Colonic mucosa (tissue), 4 donors: ENCODE measurements at regions not wholly inside any gene's neighbourhood (a gene's known extent, or its start where the extent isn't known, plus 50 kb on each side); places are given as distances from the start of the nearest gene placed in this dataset.

Experiments
- DNase-seq: peaks from one replicate; pipeline ENCODE4 v3.0.0-alpha.2; 2020
- H3K27ac ChIP-seq: fragments of 200-600 bp; one replicate; pipeline ENCODE4 v1.8.0; 2021
- H3K27me3 ChIP-seq: fragments of 200-600 bp; one replicate; pipeline ENCODE4 v1.8.0; 2021
- H3K36me3 ChIP-seq: fragments of 200-600 bp; one replicate; pipeline ENCODE4 v1.8.0; 2021
- H3K4me1 ChIP-seq: fragments of 200-600 bp; one replicate; pipeline ENCODE4 v1.8.0; 2021; ENCODE audit warnings: mild to moderate bottlenecking
- H3K4me3 ChIP-seq: fragments of 200-600 bp; one replicate; pipeline ENCODE4 v1.8.0; 2021
- H3K9ac ChIP-seq, 2 donors: one replicate each; pipeline ENCODE4 v1.7.0; 2013; ENCODE audit warnings: control low read depth in 2 of 2, low read depth in 2 of 2, low read length in 2 of 2
- H3K9me3 ChIP-seq: fragments of 200-600 bp; one replicate; pipeline ENCODE4 v1.8.0; 2021
- CTCF ChIP-seq: fragments of 200-600 bp; IDR thresholded peaks from one replicate; pipeline ENCODE4 v1.8.0; 2022; ENCODE audit warnings: antibody characterized with exemption, mild to moderate bottlenecking
- intact Hi-C: fragments of 100-400 bp; cut with DNase I; formaldehyde crosslinking; loops from one replicate; pipeline ENCODE4 v1.14.1; 2022
- donor health status: healthy.
- donor health status: DM: no; HTN: no; CAD: no.
- donor health status: DM: no; HTN: no; CAD: no.

- H3K9me3 ChIP-seq, result no peaks in the 10 kb centered on the region
- no peaks in the 10 kb centered on the region for H3K4me1 ChIP-seq
- no peak overlapping the region for H3K27ac ChIP-seq
- H3K9ac ChIP-seq, result no peak overlapping the region
- no peak overlapping the region for H3K4me3 ChIP-seq
- H3K27me3 ChIP-seq, result no peaks in the 10 kb centered on the region
- no peak for DNase-seq
- intact Hi-C loops, result no loop called here
- TF ChIP-seq CTCF, result no peak
- no peaks in the 10 kb centered on the region for H3K36me3 ChIP-seq
Observed at GRCh38 chr1:38287036-38287435, 240.4 kb upstream of the POU3F1 start.

- intact Hi-C loops, result no loop called here
- Histone ChIP-seq H3K27me3 (no peaks in the 10 kb centered on the region), H3K4me1 (no peaks in the 10 kb centered on the region), H3K4me3 (no peak overlapping the region), H3K27ac (no peak overlapping the region), H3K9ac (no peak overlapping the region), H3K36me3 (no peaks in the 10 kb centered on the region), H3K9me3 (no peaks in the 10 kb centered on the region)
- TF ChIP-seq CTCF, result no peak
- no peak for DNase-seq
Observed at GRCh38 chr1:38285807-38286530, 239.4 kb upstream of the POU3F1 start.

- H3K9me3 ChIP-seq, result no peaks in the 10 kb centered on the region
- DNase-seq, result no peak
- TF ChIP-seq CTCF, result no peak
- H3K36me3 ChIP-seq, result no peaks in the 10 kb centered on the region
- H3K27ac ChIP-seq, result no peak overlapping the region
- intact Hi-C loops, result no loop called here
- H3K4me3 ChIP-seq, result no peak overlapping the region
- H3K27me3 ChIP-seq, result no peaks in the 10 kb centered on the region
- no peak overlapping the region for H3K9ac ChIP-seq
- no peaks in the 10 kb centered on the region for H3K4me1 ChIP-seq
Observed at GRCh38 chr1:38284953-38285352, 238.4 kb upstream of the POU3F1 start.

GRCh38 chr1:38283696-38284470, 237.3 kb upstream of the POU3F1 start:
- intact Hi-C loops, result no loop called here
- Histone ChIP-seq H3K9me3 (no peaks in the 10 kb centered on the region), H3K36me3 (no peaks in the 10 kb centered on the region), H3K27ac (no peak overlapping the region), H3K27me3 (no peaks in the 10 kb centered on the region), H3K4me1 (no peaks in the 10 kb centered on the region), H3K4me3 (no peak overlapping the region), H3K9ac (no peak overlapping the region)
- TF ChIP-seq CTCF, result no peak
- DNase-seq, result no peak

- Histone ChIP-seq H3K27ac (no peak overlapping the region), H3K4me1 (no peaks in the 10 kb centered on the region), H3K9me3 (no peaks in the 10 kb centered on the region), H3K9ac (no peak overlapping the region), H3K36me3 (no peaks in the 10 kb centered on the region), H3K4me3 (no peak overlapping the region), H3K27me3 (no peaks in the 10 kb centered on the region)
- TF ChIP-seq CTCF, result no peak
- intact Hi-C loops, result no loop called here
- DNase-seq, result no peak
Observed at GRCh38 chr1:38279148-38279547, 232.6 kb upstream of the POU3F1 start.
